HUES48 (cell line): ENCODE measurements at regions not wholly inside any gene's neighbourhood (a gene's known extent, or its start where the extent isn't known, plus 50 kb on each side); places are given as distances from the start of the nearest gene placed in this dataset.
"Not testable (repeated sequence)": the region's sequence is repeated elsewhere in the genome, so short reads cannot be mapped to it uniquely, and the experiment has no call there.

ENCODE experiments used
- H3K27ac ChIP-seq: one replicate; pipeline ENCODE4 v1.7.0; 2013; ENCODE audit warnings: low read depth, low read length, inconsistent platforms
- H3K27me3 ChIP-seq: 2 replicates; pipeline ENCODE4 v1.6.1; 2013; ENCODE audit warnings: mild to moderate bottlenecking, low read length; ENCODE audit not compliant: control insufficient read depth, insufficient read depth
- H3K36me3 ChIP-seq: 2 replicates; pipeline ENCODE4 v1.6.1; 2013; ENCODE audit warnings: low read length; ENCODE audit not compliant: control insufficient read depth, insufficient read depth
- H3K4me1 ChIP-seq: 2 replicates; pipeline ENCODE4 v1.6.1; 2013; ENCODE audit warnings: mild to moderate bottlenecking, low read length; ENCODE audit not compliant: control insufficient read depth, insufficient read depth
- H3K4me3 ChIP-seq: 2 replicates; pipeline ENCODE4 v1.5.1; 2013; ENCODE audit warnings: mild to moderate bottlenecking, low read depth, low read length
- H3K9ac ChIP-seq: 2 replicates; pipeline ENCODE4 v1.6.1; 2013; ENCODE audit warnings: mild to moderate bottlenecking, low read depth, low read length, moderate library complexity
- H3K9me3 ChIP-seq: 2 replicates; pipeline ENCODE4 v1.6.1; 2013; ENCODE audit warnings: low read length; ENCODE audit not compliant: control insufficient read depth, insufficient read depth

DNA sequence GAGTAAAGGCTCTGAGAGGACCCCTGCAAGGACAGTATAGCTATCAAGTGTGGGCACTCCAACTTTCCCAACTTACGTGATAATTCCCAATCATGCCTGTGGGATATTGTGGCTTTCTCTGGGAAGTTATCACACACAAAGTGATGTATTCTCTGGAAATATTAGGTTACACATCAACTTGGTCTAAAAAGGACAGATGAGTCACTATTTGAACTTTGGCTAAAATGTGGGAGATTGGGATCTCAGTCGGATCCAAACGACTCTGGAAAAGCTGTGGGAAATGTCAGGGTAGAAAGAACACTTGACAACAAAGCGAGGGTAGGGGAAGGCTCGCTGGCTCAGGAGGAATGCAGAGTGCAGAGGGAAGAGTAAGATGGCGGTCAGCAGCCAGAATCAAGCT, 1048.9 kb downstream of the BCL11B start:
- no peak overlapping the region for H3K4me3 ChIP-seq
- H3K27ac ChIP-seq, result no peak overlapping the region
- no peaks in the 10 kb centered on the region for H3K4me1 ChIP-seq
- no peaks in the 10 kb centered on the region for H3K36me3 ChIP-seq
- H3K9ac ChIP-seq, result no peak overlapping the region
- H3K9me3 ChIP-seq, result no peaks in the 10 kb centered on the region
- H3K27me3 ChIP-seq, result no peaks in the 10 kb centered on the region

DNA sequence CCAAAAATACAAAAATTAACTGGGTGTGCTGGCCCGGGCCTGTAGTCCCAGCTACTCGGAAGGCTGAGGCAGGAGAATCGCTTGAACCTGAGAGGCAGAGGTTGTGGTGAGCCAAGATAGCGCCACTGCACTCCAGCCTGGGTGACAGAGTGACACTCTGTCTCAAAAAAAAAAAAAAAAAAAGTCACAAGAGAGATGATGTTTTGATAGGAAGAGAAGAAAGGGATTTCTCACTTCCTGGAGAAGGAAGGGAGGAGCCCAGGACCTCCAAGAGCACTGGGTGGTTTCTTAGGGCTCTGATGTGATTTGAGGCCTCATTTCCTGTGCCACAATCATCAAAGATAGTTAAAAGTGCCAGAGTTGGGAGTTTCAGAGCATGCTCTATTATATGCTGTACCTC, 1048.3 kb downstream of the BCL11B start:
- H3K9me3 ChIP-seq, H3K27ac ChIP-seq, H3K36me3 ChIP-seq, H3K4me1 ChIP-seq, H3K4me3 ChIP-seq, H3K9ac ChIP-seq, H3K27me3 ChIP-seq: not testable (repeated sequence)

DNA sequence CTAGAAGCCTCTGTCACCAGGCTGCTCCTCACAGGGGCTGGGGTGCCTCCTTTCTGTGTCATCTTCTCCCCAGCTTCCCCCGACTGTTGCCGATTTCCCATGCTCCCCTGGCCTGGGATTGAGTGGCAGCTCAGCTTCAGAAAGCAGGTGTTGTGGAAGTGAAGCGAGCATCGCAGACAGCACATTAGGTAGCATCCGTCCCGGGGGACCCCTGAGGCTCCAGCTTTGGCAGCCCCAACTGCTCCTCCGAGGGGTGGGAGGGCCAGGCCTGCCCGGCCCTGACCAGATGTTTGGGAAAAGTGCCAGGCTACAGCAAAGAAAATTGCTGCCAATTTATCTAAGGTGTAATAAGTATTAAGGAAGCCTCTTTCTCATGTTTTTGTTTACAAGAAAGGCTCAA, 1045.6 kb downstream of the BCL11B start:
- Histone ChIP-seq H3K27ac (no peak overlapping the region), H3K36me3 (no peaks in the 10 kb centered on the region), H3K9ac (no peak overlapping the region), H3K9me3 (no peaks in the 10 kb centered on the region), H3K4me1 (no peaks in the 10 kb centered on the region), H3K4me3 (no peak overlapping the region), H3K27me3 (no peaks in the 10 kb centered on the region)

DNA sequence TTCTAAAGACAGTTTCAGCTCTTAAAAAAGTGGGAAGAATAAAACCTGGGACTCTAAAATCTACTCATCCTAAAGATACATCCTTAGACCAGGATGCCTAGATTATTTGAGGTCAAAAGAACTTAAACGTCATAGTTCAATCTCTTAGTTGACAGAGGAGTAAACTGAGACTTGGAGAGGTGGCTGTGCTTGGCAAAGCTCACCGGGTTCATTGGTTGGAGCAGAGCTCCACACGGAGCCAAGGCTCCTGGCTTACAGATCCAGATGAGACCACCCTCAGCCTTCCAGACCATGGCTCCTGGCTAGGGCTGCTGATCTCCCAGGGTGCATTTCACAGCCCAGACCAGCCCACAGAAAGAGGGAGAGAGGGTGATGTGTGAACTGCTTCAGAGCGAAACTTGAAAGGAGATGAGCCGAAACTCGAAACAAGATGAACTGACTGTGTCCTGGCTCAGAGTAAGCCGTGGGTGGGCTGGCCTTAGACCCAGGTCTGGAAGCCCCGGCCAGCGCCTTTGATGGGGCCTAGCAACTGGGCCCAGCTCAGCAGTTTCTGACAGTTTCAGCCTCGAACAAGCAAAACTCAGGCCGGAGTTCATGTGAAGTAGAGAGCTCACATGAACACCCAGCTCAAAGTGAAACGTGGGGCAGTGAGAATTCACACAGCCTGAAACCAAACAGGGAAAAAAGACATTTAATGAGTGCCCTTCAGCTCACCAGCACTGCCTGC, 1044.8 kb downstream of the BCL11B start:
- Histone ChIP-seq H3K4me1 (no peaks in the 10 kb centered on the region), H3K9ac (no peak overlapping the region), H3K4me3 (no peak overlapping the region), H3K27me3 (no peaks in the 10 kb centered on the region), H3K27ac (no peak overlapping the region), H3K36me3 (no peaks in the 10 kb centered on the region), H3K9me3 (no peaks in the 10 kb centered on the region)

DNA sequence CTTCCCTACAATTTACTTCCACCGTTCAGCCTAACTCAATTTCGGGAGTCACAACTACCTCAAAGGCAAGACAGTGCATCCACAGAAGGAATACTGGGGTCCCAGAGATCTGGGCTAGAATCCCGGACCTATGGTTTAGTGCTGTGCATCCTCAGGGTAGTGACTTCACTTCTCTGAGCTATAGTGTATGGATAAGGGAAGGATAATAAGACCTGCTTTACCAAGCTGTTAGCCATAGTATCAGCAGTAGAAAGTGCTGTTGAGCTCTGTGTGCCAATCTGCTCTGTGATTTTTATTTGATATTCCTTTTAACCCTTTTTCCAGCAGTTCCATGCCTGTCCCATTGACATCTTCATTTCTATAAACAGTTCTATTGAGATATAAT, 1044.3 kb downstream of the BCL11B start:
- no peaks in the 10 kb centered on the region for H3K27me3 ChIP-seq
- H3K4me3 ChIP-seq, result no peak overlapping the region
- H3K9ac ChIP-seq, result no peak overlapping the region
- H3K27ac ChIP-seq, result no peak overlapping the region
- H3K4me1 ChIP-seq, result no peaks in the 10 kb centered on the region
- no peaks in the 10 kb centered on the region for H3K9me3 ChIP-seq
- H3K36me3 ChIP-seq, result no peaks in the 10 kb centered on the region

DNA sequence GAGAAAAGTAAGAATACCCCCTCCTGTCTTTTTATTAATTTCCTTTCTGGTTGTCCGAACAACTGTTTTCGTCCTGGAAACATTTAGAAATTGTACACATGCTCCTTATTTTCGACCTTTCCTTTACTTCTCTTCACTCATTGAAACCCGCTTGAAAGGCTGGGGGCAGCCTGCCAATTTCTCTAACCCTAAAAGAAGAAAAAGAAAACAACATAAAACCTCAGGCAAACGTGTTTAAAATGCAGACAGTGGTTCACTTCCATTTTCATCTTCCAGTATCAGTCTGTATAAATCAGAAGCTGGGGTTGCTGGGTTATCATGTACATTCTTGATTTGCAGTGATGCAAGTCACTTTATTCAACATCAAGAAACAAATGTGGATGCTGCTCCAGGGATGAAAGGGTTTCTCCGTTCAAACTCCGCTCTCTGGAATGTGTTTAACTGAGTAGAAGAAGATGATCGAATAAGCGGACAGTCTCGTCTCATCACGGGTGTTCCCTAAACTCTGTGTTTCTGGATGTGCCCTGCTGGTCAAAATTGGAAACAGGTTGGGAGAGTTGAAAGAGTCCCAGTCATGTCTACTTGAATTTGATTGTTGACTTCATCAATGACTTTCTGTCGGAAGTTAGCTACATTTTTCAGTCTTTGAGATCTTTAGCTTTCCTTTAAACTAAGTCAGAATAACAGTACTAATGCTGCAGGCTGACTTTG, 1042.2 kb downstream of the BCL11B start:
- no peak overlapping the region for H3K9ac ChIP-seq
- H3K4me3 ChIP-seq, result no peak overlapping the region
- H3K4me1 ChIP-seq, result no peaks in the 10 kb centered on the region
- no peaks in the 10 kb centered on the region for H3K9me3 ChIP-seq
- no peaks in the 10 kb centered on the region for H3K27me3 ChIP-seq
- H3K36me3 ChIP-seq, result no peaks in the 10 kb centered on the region
- H3K27ac ChIP-seq, result no peak overlapping the region

DNA sequence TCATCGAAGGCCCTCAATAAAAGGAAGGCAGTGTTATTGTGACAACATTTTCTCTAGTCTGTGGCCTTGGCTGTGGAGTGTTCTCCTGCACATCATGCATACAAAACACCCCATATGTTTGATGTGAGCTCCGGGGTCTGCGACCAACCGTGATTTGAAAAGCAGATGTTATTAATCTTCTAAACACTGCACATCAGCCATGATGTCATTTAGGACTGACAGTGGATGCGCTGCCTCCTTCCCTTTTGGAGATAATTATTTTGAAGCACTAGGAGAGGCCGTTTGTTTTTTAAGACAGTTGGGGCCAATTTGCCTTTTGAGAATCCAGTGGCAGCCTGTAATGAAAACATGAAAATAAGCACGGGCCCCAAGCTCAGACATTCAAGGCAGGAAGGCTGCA, 1041.6 kb downstream of the BCL11B start:
- Histone ChIP-seq H3K27ac (no peak overlapping the region), H3K4me3 (no peak overlapping the region), H3K27me3 (no peaks in the 10 kb centered on the region), H3K9ac (no peak overlapping the region), H3K36me3 (no peaks in the 10 kb centered on the region), H3K9me3 (no peaks in the 10 kb centered on the region), H3K4me1 (no peaks in the 10 kb centered on the region)

DNA sequence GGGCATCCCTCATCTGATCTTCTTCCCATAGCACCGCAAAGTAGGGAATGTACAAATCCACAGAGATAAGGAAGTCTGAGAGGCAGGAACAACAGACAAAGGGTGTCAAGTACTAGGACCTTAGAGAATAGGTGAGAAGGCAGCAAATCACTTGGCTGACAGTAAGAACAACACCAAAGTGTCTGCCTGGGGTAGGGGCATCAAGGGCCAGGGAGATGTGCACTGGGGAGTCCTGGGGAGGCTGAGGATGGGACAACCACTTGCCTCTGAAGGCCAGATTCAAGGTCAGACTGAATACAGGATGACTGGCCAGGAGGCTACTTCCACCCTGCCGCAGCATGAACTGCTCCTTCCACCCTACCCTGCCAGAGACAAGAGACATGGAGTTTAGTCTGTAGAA, 1040.8 kb downstream of the BCL11B start:
- Histone ChIP-seq H3K9ac (no peak overlapping the region), H3K4me1 (no peaks in the 10 kb centered on the region), H3K36me3 (no peaks in the 10 kb centered on the region), H3K4me3 (no peak overlapping the region), H3K9me3 (no peaks in the 10 kb centered on the region), H3K27ac (no peak overlapping the region), H3K27me3 (no peaks in the 10 kb centered on the region)

DNA sequence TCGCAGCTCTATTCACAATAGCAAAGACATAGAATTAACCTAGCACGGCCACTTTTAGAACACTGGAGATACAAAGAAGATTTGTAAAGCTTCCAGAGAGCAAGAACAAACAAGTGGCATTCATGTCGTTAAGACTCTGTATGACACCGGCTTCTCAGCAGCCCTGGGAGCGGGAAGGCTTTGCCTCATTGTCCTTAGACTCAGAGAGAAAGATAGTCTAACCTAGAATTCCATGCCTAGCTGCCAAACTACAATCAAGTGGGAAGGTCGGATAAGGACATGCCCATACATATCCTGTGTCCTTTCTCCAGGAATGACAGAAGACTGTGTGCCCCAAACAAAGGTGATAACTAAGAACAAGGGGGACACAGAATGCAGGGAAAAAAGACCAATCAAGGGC, 1038.3 kb downstream of the BCL11B start:
- Histone ChIP-seq H3K27ac (no peak overlapping the region), H3K9ac (no peak overlapping the region), H3K36me3 (no peaks in the 10 kb centered on the region), H3K9me3 (no peaks in the 10 kb centered on the region), H3K4me1 (no peaks in the 10 kb centered on the region), H3K27me3 (no peaks in the 10 kb centered on the region), H3K4me3 (no peak overlapping the region)

DNA sequence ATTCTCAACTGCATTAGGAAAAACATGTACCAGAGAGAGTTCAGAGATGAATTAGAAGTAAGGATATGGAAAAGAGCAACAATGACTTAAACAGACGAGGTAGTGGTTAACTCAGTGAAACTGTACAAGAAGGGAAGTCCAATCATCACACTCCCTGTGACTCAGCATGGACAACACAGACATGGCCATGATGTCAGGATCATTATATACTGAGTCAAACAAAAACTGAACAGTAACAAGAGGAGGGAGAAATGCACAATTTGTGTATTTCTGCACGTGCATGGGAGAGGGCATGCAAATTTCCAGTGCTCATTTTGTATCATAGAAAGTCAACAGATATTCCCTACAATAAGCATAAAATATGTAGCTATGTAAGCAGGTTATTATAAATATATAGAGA, 1037.8 kb downstream of the BCL11B start:
- Histone ChIP-seq H3K9ac (no peak overlapping the region), H3K36me3 (no peaks in the 10 kb centered on the region), H3K9me3 (no peaks in the 10 kb centered on the region), H3K27me3 (no peaks in the 10 kb centered on the region), H3K4me1 (no peaks in the 10 kb centered on the region), H3K4me3 (no peak overlapping the region), H3K27ac (no peak overlapping the region)

DNA sequence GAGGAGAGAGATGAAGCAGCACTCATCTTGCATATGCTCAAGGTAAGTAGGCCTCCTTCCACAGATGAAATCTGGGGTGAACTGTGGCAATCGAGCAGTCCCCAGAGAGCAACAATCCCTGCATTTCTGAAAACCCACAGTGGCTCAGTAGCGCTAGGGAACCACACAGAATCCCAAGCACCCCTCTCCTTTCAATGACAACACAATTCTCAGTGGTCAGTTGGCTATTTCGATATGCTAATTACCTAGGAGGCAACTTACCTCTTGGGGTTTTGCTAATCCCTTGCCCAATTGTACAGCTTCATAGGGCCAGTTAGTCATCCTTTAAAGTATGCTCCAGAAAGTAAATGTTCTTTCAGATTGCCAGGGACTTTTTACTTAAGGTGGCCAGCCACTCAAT, 1035.7 kb downstream of the BCL11B start:
- Histone ChIP-seq H3K4me3 (no peak overlapping the region), H3K36me3 (no peaks in the 10 kb centered on the region), H3K27me3 (no peaks in the 10 kb centered on the region), H3K9ac (no peak overlapping the region), H3K4me1 (no peaks in the 10 kb centered on the region), H3K9me3 (no peaks in the 10 kb centered on the region), H3K27ac (no peak overlapping the region)
